ENCODE measurements at regions not wholly inside any gene's neighbourhood (a gene's known extent, or its start where the extent isn't known, plus 50 kb on each side); places are given as distances from the start of the nearest gene placed in this dataset.
"Not testable (repeated sequence)": the region's sequence is repeated elsewhere in the genome, so short reads cannot be mapped to it uniquely, and the experiment has no call there.

DNA sequence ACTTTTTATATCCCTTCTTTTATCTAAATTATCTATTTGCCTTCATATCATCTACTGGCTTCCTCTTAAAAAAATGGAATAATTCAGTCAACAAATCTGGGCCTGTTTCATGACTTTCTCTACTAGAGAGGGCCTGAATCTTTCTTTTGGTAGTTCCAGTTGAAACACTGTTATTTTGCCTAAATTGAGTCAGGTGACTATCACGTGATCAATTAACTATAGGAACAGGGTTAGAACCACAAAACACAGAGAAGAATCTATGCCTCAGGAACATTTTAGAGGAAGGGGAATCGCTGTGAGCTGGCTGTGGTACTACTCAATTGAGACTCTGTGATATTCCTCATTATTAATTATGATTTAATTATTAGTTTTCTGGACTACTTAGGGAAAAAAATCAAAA lies 736.7 kb upstream of the PITX2 start:
- DNase-seq, result no peak
- in situ Hi-C loops (cut with HindIII; ENCODE audit: low pct_ligation_motif_present, low pct_unique_long_range_greater_than_20kb, low sequenced_read_pairs), result no loop called here

DNA sequence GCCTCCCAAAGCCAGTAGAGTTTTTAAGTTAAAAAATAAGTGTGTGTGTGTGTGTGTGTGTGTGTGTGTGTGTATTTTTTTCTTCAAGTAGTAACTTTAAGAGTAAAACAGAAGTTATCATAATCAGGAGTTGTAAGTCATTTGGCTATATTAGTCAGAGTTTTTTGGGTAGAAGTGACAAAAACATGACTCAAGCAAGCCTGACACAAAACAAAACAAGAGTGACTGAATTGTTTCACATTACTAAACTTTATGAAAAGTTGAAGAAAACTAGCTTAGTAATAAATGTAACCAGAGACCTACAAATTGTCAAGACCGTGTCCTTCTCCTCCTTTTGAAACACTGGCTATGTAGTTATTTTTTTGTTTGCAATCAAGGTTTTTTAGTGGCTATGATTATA lies 738.0 kb upstream of the PITX2 start:
- in situ Hi-C loops (cut with HindIII; ENCODE audit: low pct_ligation_motif_present, low pct_unique_long_range_greater_than_20kb, low sequenced_read_pairs), result no loop called here

GRCh38 chr4:111362941-111363361 lies 740.1 kb upstream of the PITX2 start:
- DNase-seq, result no peak
- in situ Hi-C loops (cut with HindIII; ENCODE audit: low pct_ligation_motif_present, low pct_unique_long_range_greater_than_20kb, low sequenced_read_pairs), result no loop called here

More for the DNA sequence above, 738.0 kb upstream of the PITX2 start:
- no peak for DNase-seq

GRCh38 chr4:111377880-111378279 lies 755.0 kb upstream of the PITX2 start:
- DNase-seq; in situ Hi-C loops (cut with HindIII; ENCODE audit: low pct_ligation_motif_present, low pct_unique_long_range_greater_than_20kb, low sequenced_read_pairs): not testable (repeated sequence)

- no peak for DNase-seq
- in situ Hi-C loops (cut with HindIII; ENCODE audit: low pct_ligation_motif_present, low pct_unique_long_range_greater_than_20kb, low sequenced_read_pairs), result no loop called here
These were observed 756.7 kb upstream of the FAM241A start for GRCh38 chr4:111388561-111388960.

DNA sequence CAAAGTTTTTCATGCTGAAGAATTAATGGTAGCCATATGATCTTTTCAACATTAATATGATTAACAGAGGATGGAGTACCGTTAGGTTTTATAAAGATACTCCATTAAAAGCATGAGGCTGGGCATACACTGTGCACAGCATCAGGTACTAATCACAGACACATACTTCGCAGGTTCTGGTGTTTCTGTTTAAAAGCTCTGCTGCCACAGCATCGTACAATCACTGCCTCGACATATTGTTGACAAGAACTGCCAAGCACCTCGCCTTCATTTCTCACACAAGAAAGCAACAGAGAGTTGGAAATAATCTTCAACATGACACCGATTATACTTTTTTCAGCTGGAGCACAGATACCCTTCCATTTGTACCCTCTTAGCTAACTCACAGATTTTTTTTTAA lies 753.4 kb upstream of the FAM241A start:
- in situ Hi-C loops (cut with HindIII; ENCODE audit: low pct_ligation_motif_present, low pct_unique_long_range_greater_than_20kb, low sequenced_read_pairs), result no loop called here
- no peak for DNase-seq

GRCh38 chr4:111393781-111394180 lies 751.5 kb upstream of the FAM241A start:
- DNase-seq, result no peak
- in situ Hi-C loops (cut with HindIII; ENCODE audit: low pct_ligation_motif_present, low pct_unique_long_range_greater_than_20kb, low sequenced_read_pairs), result no loop called here

DNA sequence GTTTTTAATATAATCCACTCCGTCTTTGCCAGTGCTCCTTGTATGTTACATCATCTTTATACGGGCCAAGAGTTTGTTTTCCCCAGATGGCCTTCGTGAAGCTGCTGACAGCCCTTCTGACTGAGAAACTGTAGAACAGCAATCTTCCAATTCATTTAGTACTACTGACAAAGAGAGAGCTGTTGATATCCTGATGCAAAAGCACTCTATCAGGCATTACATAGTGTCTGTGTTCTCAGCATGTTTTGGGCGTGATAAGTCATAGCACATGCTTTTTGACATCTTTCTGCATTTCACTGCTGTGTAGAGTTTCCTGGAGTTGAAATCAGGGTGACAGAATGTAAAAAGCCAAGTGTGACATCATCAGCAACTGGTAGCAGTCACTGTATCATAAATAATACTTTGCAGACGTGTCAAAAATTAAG lies 746.3 kb upstream of the FAM241A start:
- DNase-seq, result no peak
- in situ Hi-C loops (cut with HindIII; ENCODE audit: low pct_ligation_motif_present, low pct_unique_long_range_greater_than_20kb, low sequenced_read_pairs), result no loop called here

DNA sequence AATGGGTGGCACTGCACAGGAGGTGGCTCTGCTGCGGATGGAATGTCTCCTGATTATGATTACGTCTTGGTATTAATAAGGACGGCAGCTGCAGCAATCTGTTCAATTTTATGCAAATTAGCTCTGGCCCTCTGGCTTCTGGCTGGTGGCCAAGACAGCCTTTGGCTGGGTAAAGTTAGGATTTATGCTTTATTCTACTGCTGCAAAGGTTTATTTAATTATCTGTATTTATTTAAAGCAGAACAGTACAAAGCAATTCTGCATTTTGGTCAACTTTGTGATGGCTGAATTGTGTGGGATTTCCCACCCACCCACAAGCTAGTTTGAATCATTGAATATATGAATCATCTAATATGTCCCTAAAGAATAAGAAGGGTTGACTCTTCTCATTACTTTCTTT lies 745.6 kb upstream of the FAM241A start:
- in situ Hi-C loops (cut with HindIII; ENCODE audit: low pct_ligation_motif_present, low pct_unique_long_range_greater_than_20kb, low sequenced_read_pairs), result no loop called here
- no peak for DNase-seq

GRCh38 chr4:111400741-111401140 lies 744.5 kb upstream of the FAM241A start:
- DNase-seq, result no peak
- in situ Hi-C loops (cut with HindIII; ENCODE audit: low pct_ligation_motif_present, low pct_unique_long_range_greater_than_20kb, low sequenced_read_pairs), result no loop called here

DNA sequence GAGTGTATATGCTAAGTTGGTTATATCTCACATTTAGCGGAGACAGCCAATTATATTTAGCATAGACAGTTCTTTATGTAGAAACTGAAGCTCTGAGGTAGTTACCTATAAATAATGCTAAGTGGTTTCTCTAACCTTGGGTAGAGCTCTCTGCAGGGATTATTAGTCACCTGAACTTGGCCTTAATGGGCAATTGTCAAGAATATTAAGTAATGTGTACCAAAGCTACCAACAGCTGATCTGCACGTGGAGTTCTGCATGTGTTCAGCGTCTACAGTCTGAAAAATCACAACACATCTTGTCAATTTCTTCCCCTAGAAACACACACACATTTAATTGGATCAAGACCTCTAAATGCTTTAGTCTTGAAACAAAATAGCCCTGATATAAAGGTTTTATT lies 740.6 kb upstream of the FAM241A start:
- DNase-seq, result no peak
- in situ Hi-C loops (cut with HindIII; ENCODE audit: low pct_ligation_motif_present, low pct_unique_long_range_greater_than_20kb, low sequenced_read_pairs), result no loop called here

DNA sequence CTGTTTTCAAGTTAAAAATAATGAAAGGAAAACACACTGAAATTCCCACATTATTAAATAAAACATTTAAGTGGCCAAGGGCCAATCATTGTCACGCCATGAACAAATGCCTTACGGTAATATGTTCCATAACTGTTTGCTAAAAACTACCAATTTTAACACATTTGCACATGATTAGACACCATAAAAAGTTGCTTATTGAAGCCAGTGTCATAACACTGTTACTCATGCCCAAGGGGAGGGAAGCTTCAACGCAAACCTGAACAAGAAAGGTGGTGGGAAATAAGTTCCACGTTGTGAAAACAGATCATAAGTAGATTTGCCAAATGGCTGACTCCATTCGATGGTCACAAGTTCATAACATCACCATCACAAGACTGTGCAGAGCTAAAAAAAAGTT lies 739.3 kb upstream of the FAM241A start:
- no peak for DNase-seq
- in situ Hi-C loops (cut with HindIII; ENCODE audit: low pct_ligation_motif_present, low pct_unique_long_range_greater_than_20kb, low sequenced_read_pairs), result no loop called here

- DNase-seq, result no peak
- in situ Hi-C loops (cut with HindIII; ENCODE audit: low pct_ligation_motif_present, low pct_unique_long_range_greater_than_20kb, low sequenced_read_pairs), result no loop called here
These were observed 734.7 kb upstream of the FAM241A start for GRCh38 chr4:111410571-111410970.

- in situ Hi-C loops (cut with HindIII; ENCODE audit: low pct_ligation_motif_present, low pct_unique_long_range_greater_than_20kb, low sequenced_read_pairs), result no loop called here
- no peak for DNase-seq
These were observed 727.7 kb upstream of the FAM241A start for GRCh38 chr4:111417521-111417920.

GRCh38 chr4:111433441-111433840 lies 711.8 kb upstream of the FAM241A start:
- in situ Hi-C loops (cut with HindIII; ENCODE audit: low pct_ligation_motif_present, low pct_unique_long_range_greater_than_20kb, low sequenced_read_pairs), result no loop called here
- DNase-seq, result no peak

DNA sequence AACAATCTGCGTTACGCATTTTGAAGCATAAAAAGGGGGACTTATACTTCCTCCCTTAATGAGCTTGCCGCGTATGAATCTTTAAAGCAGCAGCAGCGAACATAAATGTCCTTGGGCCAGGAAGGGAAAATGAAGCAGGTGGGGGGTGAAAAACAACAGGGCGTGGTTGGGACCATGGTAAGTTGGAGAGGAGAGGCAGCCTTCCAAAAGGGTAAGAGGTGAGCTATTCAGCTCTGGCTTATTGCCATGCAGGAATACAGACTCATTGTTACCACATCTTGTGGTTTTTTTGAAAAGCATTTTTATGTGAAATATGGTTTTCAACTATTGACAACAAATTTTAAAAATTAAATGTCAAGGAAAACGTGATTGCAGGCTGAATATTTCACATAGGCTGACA lies 710.7 kb upstream of the FAM241A start:
- in situ Hi-C loops (cut with HindIII; ENCODE audit: low pct_ligation_motif_present, low pct_unique_long_range_greater_than_20kb, low sequenced_read_pairs), result no loop called here
- no peak for DNase-seq

GRCh38 chr4:111435986-111436744 lies 709.1 kb upstream of the FAM241A start:
- in situ Hi-C loops (cut with HindIII; ENCODE audit: low pct_ligation_motif_present, low pct_unique_long_range_greater_than_20kb, low sequenced_read_pairs), result no loop called here
- DNase-seq, result no peak

DNA sequence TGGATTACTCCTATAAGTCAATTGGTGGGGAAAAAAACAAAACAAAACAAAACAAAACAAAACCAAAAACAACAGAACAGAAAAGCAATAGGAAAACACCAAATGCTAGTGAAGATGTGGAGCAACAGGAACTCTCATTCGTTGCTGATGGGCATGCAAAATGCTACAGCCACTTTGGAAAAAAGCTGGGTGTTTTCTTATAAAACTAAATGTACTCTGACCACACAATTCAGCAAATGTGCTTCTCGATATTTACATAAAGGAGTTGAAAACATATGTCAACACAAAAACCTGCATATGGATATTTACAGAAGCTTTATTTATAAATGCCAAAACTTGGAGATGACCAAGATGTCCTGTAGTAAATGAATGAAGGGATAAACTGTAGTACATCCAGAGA lies 703.6 kb upstream of the FAM241A start:
- in situ Hi-C loops (cut with HindIII; ENCODE audit: low pct_ligation_motif_present, low pct_unique_long_range_greater_than_20kb, low sequenced_read_pairs), result no loop called here
- DNase-seq, result no peak

DNA sequence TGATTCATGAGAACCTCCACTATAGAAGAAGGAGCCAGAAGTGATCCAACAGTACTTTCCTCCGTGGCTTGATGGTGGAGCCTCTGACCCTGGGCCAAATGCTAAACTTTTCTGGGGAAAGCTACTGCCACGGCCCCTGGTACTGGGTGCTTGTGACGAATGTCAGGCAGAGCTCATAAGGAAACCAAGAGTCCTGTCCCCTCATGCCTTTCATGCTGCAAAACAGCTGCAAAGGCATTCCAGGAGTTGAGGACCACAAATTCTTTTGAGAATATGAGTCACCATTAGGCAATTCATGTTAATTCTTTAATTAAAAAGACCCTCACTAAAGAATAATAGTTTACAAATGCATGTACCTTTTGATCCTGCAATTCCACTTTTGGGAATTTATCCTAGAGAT lies 700.4 kb upstream of the FAM241A start:
- in situ Hi-C loops (cut with HindIII; ENCODE audit: low pct_ligation_motif_present, low pct_unique_long_range_greater_than_20kb, low sequenced_read_pairs); DNase-seq: not testable (repeated sequence)

DNA sequence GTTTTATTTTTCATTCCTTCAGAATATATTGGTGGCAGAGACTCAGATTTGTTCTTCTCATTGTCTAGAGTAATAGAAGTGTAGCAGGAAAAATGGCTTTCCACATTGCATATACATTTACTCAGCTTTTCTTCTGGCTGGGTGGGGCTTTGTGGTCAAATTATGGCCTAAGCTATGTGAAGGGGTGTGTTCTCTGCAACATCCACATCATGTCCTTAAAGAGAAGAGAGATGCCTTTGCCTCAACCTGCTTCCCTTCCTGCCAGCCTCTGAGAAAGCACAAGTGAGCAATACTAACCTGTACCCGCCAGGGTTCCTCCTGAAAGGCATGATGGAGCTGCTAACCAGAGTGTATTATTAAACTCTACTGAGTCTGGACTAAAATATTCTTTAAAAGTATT lies 695.6 kb upstream of the FAM241A start:
- no peak for DNase-seq
- in situ Hi-C loops (cut with HindIII; ENCODE audit: low pct_ligation_motif_present, low pct_unique_long_range_greater_than_20kb, low sequenced_read_pairs), result no loop called here

GRCh38 chr4:111450867-111451266 lies 694.4 kb upstream of the FAM241A start:
- in situ Hi-C loops (cut with HindIII; ENCODE audit: low pct_ligation_motif_present, low pct_unique_long_range_greater_than_20kb, low sequenced_read_pairs), result no loop called here
- peak; percentile 15 for DNase-seq

All from ACHN (cell line).